HG02588 (cell line): ENCODE measurements at regions not wholly inside any gene's neighbourhood (a gene's known extent, or its start where the extent isn't known, plus 50 kb on each side); places are given as distances from the start of the nearest gene placed in this dataset.
"Not testable (repeated sequence)": the region's sequence is repeated elsewhere in the genome, so short reads cannot be mapped to it uniquely, and the experiment has no call there.

ENCODE experiments used
- ATAC-seq: cut with Tn5 transposase; IDR thresholded peaks from one replicate; pipeline ENCODE4 v1.9.1; 2021; ENCODE audit warnings: mild to moderate bottlenecking, moderate library complexity; ENCODE audit not compliant: unreplicated experiment

GRCh38 chr4:84231539-84232055, 267.5 kb downstream of the NKX6-1 start:
- no peak for ATAC-seq

- ATAC-seq = no peak
Observed at GRCh38 chr4:84224522-84224921, 274.6 kb downstream of the NKX6-1 start.

GRCh38 chr4:84221704-84222103, 277.4 kb downstream of the NKX6-1 start:
- no peak for ATAC-seq

- ATAC-seq = peak; percentile 91
Observed at GRCh38 chr4:84220990-84221389, 278.1 kb downstream of the NKX6-1 start.

DNA sequence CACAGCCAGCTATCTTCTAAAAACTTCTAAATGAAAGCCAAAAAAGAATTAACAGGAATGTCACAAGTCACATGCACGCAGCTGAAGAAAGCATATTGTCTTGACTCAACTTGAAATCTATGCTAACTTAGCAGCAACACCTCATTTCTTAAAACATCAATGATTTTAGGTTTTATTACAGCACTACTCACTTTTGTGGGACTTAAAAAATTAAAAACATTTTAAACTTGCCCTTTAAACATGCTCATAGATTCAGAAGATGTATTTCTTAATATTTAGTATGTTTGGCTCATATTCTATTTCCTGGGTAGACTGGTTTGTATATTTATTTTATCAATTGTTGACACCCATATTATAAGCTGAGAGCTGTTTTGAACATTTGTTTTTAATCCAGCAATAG, 279.4 kb downstream of the NKX6-1 start:
- ATAC-seq = no peak

DNA sequence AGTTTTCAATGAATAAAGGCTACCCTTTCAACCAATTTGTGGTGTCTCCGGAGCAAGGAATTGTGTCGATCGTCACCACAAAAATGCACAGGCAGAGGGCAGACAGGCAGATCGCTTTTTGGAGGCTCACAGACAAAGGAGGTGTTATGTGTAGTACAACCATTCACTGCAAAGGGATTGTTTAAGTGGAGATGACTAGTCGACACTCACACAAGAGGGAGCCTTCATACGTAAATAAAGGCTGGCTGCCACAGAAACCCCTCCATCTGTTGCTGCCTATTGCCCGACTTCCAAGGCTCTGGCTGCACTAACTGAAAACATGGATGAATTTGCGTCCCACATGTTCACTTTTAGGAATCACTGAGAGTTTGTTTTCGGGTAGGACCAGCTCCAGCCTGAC, 281.1 kb downstream of the NKX6-1 start:
- no peak for ATAC-seq

DNA sequence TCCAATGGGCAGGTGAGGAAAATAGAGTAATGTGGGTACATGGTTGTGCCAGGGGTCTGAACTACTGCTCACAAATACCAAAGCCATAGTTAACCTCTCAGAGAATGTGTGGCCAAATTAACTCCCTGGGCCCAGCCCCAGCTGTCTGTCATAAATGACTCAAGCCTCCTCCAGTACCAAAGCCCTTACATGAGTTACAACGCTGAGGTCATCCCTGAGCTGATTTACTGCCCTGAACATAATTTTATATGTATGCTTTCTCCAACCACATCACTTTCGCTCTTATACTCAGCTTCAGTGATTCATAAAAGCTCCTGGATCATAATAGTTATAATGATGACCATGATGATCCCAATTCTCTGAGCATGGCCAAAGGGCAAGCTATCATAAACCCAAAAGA, 283.9 kb downstream of the NKX6-1 start:
- ATAC-seq = no peak

DNA sequence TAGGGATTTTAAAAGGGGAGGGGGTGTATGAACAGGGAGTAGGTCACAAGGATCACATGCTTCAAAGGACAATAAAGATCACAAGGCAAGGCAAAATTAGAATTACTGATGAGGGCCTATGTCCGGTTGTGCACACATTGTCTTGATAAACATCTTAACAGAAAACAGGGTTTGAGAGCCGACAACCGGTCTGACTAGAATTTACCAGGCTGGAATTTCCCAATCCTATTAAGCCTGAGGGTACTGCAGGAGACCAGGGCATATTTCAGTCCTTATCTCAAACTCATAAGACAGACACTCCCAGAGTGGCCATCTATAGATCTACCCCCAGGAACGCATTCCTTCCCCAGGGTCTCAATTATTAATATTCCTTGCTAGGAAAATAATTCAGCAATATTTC, 292.9 kb downstream of the NKX6-1 start:
- not testable (repeated sequence) for ATAC-seq

DNA sequence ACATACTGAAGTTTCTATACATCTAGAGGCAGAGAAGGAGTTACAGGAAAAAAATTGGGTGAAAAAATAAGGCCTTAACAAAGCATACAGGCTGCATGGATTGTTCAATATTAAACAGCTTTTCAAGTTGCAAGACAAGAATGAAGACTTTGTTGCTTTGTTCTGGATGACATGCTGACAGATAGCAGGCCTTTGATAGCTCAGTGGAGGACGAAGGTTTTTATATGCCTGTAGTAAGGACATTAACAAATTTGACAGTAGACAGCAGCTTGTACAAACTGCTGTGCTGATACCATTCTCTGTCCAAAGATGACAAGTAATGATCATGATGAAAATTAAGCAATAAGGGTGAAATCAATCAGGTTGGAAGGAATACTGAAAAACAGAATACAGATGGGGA, 309.9 kb downstream of the NKX6-1 start:
- ATAC-seq = no peak

DNA sequence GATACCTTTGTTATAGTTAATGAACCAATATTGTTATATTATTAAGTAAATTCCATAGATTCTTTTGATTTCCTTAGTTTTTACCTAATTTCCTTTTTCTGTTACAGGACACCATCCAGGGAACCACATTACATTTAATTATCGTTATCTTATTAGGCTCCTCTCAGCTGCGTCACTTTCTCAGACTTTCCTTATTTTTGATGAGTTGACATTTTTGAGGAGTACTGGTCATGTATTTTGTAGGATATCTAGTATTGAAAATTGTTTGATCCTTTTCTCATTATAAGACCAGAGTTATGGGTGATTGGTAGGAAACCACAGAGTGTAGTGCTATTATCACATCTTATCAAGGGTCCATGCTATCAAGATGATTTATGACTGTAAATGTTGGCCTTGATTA, 319.7 kb downstream of the NKX6-1 start:
- ATAC-seq = no peak

GRCh38 chr4:84177831-84178542, 321.1 kb downstream of the NKX6-1 start:
- no peak for ATAC-seq

- ATAC-seq = no peak
Observed at GRCh38 chr4:84176016-84176415, 323.1 kb downstream of the NKX6-1 start.

GRCh38 chr4:84171871-84172270, 327.2 kb downstream of the NKX6-1 start:
- ATAC-seq = no peak

DNA sequence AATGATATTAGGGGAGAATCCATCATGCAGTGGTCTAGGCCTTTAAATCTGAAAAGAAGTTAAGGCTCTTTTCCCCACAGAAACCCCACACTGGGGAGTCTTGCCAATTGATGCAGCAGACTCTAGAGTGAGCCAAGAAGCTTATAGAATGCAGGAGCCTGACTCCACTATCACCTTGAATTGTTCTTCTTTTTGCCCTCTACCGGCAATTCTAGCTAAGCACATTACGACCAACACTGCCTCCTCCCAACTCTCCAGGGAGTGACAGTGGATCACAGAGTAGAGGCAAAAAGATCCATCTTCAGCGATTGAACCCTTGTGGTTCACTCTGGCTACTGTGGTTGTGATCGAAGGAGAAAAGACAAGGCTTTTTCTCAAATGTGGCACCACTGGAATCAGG, 331.5 kb downstream of the NKX6-1 start:
- ATAC-seq = no peak

GRCh38 chr4:84167093-84167492, 332.0 kb downstream of the NKX6-1 start:
- no peak for ATAC-seq

- no peak for ATAC-seq
Observed at GRCh38 chr4:84166486-84166885, 332.6 kb downstream of the NKX6-1 start.

GRCh38 chr4:84164201-84164600, 334.9 kb downstream of the NKX6-1 start:
- ATAC-seq = no peak

GRCh38 chr4:84159762-84160161, 339.3 kb downstream of the NKX6-1 start:
- no peak for ATAC-seq

- no peak for ATAC-seq
Observed at GRCh38 chr4:84158670-84159069, 340.4 kb downstream of the NKX6-1 start.

DNA sequence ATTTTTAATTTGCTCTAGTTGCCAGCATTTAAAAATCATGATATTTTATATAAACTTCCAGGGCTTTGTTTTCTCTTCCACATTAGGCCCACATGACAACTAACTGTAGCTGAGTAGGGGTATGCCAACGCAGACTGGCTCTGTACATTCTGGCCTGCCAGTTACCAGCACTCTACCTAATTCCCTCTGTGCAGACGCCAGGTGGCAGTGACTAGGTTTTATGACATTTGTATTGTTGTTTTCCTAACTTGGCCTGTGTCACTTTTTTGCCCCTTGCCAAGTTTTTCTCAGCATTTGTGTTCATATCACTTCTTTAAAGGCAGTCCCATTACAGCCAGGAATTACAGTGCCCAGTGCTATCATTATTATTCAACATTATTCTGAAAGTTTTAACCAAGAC, 347.5 kb downstream of the NKX6-1 start:
- ATAC-seq = no peak

DNA sequence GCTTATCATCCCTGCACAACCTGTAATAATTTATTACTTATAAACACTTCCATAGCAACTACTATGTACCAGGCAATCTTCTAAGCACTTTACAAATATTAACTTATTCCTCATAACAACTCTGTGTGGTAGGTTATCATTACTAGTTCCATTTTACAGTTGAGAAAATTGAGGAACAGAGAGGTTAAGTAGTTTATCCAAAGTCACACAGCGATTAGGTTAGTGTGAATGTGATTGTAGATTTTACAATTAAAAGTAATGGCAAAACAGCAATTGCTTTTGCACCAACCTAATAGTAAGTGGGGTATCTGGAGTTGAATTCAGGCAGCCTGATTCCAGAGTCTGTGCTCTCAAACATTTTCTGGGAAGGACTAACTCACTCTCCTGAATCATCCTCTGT, 348.9 kb downstream of the NKX6-1 start:
- ATAC-seq = no peak

GRCh38 chr4:84147831-84148230, 351.3 kb downstream of the NKX6-1 start:
- ATAC-seq = no peak
